ENCODE measurements at regions not wholly inside any gene's neighbourhood (a gene's known extent, or its start where the extent isn't known, plus 50 kb on each side); places are given as distances from the start of the nearest gene placed in this dataset.

DNA sequence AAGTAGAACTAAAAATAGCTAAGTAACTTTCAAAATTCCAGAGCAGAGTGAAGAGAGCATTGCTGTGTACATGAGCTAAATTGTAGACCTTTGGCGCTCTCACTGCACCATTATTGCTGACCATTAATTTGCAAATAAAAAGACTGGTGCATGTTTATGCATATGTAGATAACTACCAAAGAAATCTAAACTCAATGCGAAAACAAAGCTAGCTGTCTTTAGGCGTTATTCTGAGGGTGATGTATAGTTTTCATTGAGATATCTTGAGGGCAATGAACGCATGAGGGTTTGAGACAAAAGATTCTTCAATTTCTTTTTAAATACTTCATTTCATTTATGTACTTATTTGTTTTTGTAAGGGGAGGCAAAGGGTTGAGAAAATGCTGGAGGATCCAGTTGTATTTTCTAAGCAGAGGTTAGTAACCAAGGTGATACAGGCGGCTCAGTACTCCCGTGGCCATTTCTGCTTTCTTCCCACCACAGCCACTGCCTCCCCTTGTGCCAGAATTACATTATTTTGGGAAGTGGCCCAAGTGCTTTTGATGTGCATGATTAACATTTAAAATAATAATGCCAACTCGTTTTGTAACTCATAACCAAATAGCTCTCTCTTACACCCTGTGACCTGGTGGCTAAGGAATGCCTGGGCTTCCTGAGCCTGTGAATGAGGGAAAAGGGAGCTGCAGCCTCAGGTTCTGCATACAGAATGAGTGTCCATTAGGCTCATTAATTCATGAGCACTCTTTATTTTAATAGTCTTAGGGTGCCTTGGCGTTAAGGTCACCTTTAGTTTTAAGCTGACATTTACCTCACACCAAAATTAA, 797.8 kb upstream of the GYPC start:
- DNase-seq (ENCODE audit: low read depth in 2 of 2), result no peak

DNA sequence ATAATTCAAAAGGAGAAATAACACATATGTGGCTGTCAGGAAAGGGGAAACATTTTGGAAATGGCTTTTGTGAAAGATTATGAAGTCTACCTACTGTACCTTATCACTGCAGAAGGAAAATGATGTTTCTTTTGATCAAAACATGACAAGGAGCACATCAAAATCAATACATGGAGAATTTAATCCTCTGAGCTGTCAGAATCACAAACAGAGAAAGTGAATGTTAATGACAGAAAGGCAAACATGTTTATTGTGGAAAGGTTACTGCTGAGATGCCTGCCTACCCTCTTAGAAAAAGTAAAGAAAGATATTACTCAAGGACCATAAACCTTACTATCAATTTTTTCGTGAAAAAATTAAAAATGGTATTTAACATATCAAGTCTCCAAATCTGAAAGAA, 794.5 kb upstream of the GYPC start:
- DNase-seq (ENCODE audit: low read depth in 2 of 2), result no peak

DNA sequence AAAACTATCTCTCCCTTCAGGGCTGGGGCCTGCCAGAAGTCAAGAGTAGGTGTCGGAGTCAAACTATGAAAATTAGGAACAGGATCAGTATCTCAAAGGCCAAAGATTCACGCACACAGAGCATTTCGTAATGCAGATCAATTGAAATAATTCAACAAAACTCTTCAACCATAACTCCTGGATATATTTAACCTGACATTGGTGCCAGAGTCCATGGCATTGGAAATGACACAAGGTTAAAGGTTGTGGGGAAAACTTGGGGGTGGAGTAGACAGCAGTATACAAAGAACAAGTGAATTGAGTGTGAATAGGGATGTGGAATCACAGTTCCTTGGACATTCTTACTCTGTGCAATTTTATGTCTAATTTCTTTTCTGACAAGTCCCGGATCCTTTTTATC, 788.0 kb upstream of the GYPC start:
- no peak for DNase-seq (ENCODE audit: low read depth in 2 of 2)

DNA sequence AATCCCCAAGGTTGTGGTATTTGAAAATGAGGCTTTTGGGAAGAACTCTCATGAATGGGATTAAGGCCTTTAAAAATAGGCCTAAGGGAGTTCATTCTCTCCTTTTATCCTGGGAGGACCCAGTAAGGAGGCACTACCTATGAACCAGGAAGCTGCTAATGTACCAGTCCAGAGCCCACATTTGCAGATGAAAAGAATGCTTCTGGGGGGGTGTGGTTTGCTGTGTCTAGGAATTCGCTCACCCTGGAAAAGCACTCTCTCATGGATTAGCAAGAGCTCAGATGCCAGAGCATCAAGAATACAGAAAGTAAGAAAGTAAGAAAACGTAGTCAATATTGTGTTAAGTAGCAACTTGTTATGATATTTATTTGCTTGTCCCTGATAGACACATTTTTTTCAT, 785.7 kb upstream of the GYPC start:
- no peak for DNase-seq (ENCODE audit: low read depth in 2 of 2)

DNA sequence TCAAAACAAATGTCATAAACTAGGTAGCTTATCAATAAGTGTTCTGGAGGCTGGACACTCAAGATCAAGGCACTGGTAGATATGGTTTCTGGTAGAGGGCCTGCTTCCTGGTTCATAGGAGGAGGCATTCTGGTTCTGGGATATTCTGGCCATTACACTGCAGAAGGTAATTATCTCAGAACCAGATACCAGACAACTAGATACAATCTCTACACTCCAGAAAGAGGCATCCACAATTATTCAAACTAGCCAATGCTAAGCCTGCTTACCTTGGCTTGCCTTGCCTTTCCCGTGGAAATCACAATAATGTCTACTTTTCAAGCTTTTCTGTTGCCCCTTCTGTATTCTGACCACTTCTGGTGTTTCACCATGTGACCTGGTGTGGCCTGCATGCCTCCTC, 785.2 kb upstream of the GYPC start:
- no peak for DNase-seq (ENCODE audit: low read depth in 2 of 2)

DNA sequence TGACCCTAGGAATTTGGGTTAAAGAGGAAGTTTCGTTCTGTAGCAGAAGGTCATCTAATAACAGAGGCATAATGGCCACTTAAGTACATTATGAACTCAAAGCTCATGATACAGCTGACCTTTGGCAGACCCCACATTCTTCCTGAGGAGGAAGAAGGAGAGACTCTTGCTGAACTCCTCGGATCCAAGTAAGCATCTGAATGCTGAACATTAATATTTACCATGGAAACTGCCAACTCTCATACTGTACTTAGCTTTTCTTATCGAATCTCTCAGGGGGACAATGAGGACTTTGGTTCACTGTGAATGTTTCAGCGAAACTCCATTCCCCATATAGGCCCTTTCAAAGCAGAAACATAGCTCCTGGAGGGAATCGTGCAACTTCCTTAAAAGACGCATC, 781.4 kb upstream of the GYPC start:
- no peak for DNase-seq (ENCODE audit: low read depth in 2 of 2)

DNA sequence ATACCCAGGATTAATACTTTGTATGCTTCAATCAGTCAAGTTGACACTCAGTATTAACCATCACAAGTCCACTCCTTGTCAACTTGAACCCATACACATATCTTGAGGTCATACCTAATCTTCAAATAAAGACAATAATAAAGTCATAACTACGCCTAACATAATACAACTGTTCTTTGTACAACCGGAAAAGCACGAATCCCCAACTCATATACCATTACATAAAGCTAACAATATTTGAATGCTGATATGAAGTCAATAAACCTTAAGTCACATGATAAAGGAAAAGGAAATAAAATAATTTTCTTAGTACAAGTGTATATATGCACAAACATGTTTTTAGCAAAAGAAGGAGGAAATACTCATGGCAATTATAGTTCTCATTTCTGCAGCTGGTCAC, 770.6 kb upstream of the GYPC start:
- DNase-seq (ENCODE audit: low read depth in 2 of 2), result no peak

DNA sequence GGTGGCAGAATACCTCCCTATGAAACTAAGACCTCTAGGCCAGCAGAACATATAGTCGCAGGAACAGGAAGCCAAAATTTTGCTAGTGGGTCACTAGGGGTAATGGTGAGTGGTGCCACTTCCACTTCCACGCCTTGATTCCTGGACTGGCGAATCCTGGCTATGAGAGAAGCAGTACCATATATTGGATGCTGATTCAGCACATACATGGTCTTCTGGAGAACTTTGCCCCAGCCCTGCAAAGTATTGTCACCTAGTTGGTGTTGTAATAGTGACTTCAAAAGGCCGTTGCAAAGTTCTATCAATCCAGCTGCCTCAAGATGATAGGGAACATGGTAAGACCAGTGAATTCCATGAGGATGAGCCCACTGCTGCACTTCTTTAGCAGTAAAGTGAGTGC, 769.8 kb upstream of the GYPC start:
- DNase-seq (ENCODE audit: low read depth in 2 of 2), result no peak

DNA sequence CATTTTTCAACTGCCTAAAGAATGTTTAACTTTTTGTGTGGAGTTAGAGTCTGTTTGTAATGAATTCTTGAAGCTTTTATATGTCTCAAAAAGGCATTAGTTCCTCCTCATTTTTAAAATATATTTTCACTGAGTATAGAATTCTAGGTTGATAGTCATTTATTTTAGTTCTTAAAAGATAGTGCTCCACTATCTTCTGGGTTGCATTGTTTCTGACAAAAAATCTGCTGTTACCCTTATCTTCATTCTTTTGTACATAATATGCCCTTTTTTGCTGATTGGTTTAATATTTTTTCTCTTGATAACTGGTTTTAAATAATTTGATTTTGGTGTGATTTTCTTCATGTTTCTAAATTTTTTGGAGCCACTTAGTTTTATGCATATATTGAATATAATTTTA, 754.7 kb upstream of the GYPC start:
- DNase-seq (ENCODE audit: low read depth in 2 of 2), result no peak

DNA sequence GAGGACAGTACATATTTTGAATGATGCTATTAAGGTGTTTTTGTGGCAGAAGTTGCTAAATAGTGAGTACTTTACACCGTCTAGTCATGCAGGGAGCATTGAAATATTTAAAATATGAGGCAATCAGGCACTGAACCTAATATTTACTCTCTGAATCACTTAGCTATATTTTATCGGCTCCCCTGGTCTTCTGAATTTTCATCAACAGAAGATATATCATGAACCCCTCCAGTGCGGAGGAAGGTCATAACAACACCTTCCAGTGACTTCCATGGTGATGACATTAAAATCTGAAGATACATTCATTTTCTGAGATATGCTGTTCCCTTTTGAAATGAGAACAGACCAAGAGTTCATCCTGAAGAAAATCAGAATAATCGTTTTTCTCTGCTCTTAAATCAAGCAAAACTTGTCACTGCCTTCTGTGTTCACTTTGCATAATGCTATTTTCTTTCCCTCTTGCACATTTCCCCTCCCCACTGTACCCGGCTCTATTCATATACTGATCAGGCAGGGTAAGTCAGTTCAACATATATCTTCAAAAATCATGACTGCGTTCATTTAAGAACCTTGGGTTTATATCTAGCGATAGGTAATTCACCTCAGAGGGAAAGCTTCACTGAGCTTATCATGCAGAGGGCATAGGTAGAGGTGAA, 729.9 kb upstream of the GYPC start:
- no peak for DNase-seq (ENCODE audit: low read depth in 2 of 2)

DNA sequence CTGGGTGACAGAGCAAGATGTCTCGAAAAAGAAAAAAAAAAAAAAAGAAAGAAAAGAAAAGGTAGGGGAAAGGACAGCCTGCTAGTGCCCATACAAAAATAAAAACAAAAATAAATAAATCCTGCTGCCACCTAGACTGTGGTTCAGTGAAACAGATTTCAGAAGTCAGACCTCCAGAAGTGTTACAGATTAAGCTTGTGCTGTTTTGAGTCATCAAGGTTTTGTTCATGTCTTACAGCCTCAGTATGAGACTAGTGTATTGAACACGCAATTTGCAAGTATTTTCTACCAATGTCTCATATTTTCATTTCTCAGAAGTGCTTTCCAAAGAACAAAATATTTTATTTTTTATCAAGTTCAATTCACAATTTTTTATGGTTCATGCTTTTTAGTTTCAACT, 720.4 kb upstream of the GYPC start:
- no peak for DNase-seq (ENCODE audit: low read depth in 2 of 2)

DNA sequence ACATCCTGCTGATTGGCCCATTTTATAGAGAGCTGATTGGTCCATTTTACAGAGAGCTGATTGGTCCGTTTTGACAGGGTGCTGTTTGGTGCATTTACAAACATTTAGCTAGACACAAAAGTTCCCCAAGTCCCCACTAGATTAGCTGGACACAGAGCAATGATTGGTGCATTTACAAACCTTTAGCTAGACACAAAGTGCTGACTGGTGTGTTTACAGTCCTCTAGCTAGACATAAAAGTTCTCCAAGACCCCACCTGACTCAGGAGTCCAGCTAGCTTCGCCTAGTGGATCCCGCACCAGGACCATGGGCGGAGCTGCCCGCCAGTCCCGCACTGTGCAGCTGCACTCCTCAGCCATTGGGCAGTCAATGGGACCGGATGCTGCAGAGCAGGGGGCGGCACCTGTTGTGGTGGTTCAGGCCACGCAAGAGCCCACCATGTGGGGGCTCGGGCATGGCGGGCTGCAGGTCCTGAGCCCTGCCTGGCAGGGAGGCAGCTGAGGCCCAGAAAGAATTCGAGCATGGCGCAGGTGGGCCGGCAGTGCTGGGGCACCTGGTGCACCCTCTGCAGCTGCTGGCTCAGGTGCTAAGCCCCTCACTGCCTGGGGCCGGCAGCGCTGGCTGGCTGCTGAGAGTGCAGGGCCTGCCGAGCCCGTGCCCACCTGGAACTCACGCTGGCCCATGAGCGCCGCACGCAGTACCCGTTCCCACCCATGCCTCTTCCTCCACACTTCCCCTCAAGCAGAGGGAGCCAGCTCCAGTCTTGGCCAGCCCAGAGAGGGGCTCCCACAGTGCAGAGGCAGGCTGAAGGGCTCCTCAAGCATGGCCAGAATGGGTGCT, 713.2 kb upstream of the GYPC start:
- DNase-seq (ENCODE audit: low read depth in 2 of 2), result no peak

DNA sequence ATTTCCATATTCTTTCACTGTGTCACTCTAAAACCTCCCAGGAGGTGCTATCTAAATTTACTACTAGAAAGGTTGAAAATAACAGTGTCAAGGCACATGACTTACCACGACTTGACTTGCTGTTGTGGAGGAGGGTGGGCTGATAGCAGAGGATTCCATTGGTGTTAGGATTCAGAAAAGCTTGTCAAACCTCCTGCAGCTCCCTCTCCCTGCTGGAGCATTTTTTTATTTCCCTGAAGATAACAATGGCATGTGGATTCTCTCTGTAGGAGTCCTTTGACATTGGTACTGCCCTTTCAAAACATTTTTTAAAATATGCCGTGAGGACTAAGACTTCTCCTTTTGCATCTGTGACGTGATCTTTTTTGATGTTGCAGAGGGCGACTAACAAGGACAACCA, 696.9 kb upstream of the GYPC start:
- DNase-seq (ENCODE audit: low read depth in 2 of 2), result no peak

DNA sequence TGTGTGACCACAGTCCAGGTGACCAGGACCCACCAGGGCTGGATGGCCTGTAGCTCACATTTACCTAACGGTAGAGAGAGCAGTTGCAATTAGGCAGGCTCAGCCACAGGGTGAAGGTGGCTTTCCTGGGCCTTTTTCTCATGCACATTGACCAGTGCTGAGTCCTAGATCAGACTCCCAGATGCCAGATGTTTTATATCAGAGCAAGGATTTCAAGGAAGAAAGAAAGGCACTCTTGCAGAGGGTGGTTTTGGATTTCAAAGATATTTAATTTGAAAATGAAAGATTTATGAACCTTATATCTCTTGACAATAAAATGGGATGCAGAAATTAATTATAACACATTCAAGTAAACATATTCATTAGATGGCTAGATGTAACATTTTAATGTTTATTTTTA, 694.2 kb upstream of the GYPC start:
- no peak for DNase-seq (ENCODE audit: low read depth in 2 of 2)

DNA sequence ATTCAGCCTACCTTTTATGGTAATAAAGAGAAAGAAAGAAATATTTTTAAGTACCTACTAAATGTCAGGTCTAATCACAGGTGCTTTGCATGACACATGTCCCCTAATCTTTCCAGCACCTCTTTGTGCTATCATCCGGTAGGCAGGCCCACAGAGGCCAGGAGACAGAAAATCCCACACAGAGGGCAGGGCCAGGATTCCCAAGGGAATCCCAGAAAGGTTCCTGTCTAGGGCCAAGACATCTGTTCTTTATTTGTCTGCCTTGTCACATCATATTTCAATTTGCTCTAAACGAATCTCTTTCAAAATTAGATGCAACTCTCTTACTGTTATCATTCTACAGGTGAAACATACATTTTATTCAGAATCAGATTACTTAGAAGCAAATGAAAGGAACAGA, 676.1 kb upstream of the GYPC start:
- no peak for DNase-seq (ENCODE audit: low read depth in 2 of 2)

DNA sequence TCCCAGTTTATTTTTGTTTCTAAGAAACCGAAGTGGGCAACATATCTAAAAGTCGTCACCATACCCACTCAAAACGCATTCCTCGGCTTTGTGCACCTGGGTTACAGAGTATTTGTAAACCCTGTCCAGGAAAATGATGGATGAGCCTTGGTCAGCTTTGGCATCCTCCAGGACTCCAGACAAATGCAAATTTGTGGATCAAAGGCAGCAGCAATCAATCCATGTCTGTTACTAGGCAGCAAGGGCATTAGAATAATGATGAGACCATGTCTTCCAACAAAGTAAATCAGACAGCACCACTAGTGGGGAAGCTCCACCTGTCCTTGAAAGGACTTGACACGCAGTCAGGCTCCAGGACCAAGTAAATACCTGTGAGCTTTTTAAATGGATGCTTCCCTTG, 672.6 kb upstream of the GYPC start:
- no peak for DNase-seq (ENCODE audit: low read depth in 2 of 2)

DNA sequence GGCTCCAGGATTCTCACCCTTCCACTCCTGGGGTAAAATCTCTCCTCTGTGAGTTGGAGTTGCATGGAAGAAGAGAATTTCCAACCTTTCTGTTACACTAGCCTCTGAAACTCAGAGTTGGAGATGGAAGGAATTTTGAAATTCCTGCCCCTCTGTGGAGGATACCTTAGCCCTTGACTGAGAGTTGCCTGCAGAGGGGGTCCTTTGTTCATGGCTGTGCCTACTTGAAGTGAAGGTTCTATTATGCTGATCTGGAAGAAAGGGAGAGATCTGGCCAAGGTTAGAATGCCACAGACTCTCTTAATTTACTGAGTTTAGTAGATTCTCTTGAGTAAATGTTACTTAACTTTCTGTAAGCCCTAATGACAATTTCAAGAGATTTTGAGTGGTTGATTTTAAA, 626.6 kb upstream of the GYPC start:
- DNase-seq (ENCODE audit: low read depth in 2 of 2), result no peak

DNA sequence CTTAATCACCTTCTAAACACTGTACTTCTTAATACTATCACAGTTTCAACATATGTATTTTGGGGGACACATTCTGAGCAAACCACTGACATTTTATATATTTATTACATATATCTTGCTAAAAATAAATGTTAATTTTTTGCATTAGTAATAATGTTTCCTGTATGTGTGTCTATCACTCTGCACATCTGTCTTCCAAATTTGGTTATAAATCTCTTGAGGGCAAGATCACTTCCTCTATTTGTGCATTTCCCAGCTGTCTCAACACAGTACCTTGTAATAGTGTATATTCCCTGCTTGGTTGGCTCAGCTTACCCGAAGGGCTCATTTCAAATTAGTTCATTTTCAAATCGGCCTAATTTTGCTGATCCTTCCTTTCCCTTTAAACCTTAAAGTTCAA, 617.1 kb upstream of the GYPC start:
- no peak for DNase-seq (ENCODE audit: low read depth in 2 of 2)

DNA sequence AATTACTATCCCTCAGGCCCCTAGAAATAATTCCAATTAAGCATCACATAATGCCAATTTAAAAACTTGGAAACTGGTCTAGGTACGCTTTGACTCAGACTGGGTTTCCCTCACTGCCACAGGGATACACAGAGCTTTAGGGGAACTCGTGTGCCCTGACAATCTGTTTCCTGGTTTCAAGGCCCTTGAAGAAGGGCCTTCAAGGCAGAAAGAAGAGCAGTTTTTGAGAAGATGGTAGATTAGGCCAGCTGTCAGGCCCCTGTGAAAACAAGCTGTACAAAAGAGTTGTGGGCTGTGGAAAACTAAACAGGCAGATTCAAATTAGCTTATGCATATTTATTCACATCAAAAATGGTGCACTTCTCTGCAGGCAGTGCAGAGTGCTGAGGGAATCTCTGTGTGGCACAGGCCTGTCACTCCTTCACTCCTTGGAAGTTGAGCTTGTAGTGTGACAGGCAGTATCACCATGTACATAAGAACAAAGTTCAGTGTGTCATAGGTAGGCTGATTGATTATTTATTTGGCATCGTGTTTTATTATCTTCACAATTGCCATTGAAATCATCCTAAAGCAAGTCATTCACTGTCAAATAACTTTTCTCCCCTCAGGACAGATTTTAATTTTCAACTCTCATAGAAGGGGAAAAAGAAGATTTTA, 614.4 kb upstream of the GYPC start:
- DNase-seq (ENCODE audit: low read depth in 2 of 2), result no peak

DNA sequence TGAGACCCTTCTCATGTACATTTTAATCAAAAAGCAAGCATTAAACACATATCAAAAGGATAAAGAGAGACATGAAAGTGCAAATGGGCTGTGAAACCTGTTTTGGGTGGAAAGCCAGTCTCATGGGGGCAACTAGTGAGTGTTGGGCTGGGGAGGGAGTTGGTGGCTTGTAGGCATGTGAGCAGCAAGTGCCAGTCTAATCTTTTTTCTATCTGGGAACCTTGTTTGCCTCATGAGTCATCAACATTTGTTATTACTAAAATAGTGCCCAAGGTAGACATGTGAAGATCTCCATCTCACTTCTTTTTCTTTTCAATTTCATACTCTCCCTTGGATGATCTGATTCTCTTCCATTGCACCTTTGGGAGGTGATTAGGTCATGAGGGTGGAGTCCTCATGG, 613.9 kb upstream of the GYPC start:
- no peak for DNase-seq (ENCODE audit: low read depth in 2 of 2)

DNA sequence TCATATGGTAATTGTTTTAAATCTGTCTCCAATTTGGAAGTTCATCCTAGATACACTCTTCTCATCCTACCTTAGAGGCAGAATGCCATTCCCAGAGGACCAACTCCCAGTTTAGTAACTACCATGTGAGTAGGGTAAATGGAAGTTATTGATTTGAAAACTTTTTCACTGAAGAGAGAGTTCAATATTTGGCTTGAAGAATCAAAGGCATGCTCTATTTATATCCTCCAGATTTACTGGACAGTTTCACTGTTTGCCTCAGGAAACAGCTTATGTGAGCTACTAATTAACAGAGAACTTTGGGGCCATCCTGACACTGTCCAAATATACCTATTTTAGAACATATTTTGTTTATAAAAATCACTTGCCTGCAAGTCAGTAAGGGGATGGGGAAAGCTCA, 607.2 kb upstream of the GYPC start:
- no peak for DNase-seq (ENCODE audit: low read depth in 2 of 2)

DNA sequence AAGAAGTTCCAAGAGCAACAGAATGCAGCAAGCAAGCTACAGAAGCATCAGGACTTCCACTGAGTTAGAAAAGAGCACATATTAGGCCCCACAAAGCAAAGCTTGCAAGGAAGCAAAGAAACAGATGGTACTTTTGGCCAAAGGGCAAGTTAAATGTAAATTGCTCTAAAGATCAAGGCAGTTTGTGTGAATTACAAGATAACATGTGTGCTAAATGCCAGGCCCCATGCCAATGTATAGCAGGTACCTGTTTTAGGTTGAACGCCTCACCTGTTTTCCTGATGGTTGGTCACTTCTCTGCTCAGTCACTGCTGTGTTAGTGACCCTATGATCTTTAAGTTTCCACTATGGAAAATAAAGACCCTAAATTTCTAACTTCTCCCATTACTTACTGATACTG, 606.5 kb upstream of the GYPC start:
- no peak for DNase-seq (ENCODE audit: low read depth in 2 of 2)
